KOPT-K1 (cell line): ENCODE measurements at regions not wholly inside any gene's neighbourhood (a gene's known extent, or its start where the extent isn't known, plus 50 kb on each side); places are given as distances from the start of the nearest gene placed in this dataset.

Experiments used
- H3K27ac ChIP-seq: fragments of 200-600 bp; sonication (generic); 2 replicates; pipeline ENCODE4 v1.5.1; 2016; ENCODE audit warnings: antibody characterized with exemption, mild to moderate bottlenecking, low read depth, low read length; ENCODE audit not compliant: poor library complexity, severe bottlenecking
- H3K36me3 ChIP-seq: fragments of 200-600 bp; sonication (generic); 2 replicates; pipeline ENCODE4 v1.5.1; 2017; ENCODE audit warnings: antibody characterized with exemption, mild to moderate bottlenecking, low read length, moderate library complexity; ENCODE audit not compliant: insufficient read depth
- H3K9me3 ChIP-seq: fragments of 200-600 bp; sonication (generic); 2 replicates; pipeline ENCODE4 v1.5.1; 2017; ENCODE audit warnings: antibody characterized with exemption, low read length, mild to moderate bottlenecking; ENCODE audit not compliant: insufficient read depth, poor library complexity, severe bottlenecking

- no peak overlapping the region for H3K27ac ChIP-seq
- no peaks in the 10 kb centered on the region for H3K36me3 ChIP-seq
- H3K9me3 ChIP-seq = no peaks in the 10 kb centered on the region
These were observed 180.7 kb upstream of the PGRMC2 start for GRCh38 chr4:128468123-128468989.

DNA sequence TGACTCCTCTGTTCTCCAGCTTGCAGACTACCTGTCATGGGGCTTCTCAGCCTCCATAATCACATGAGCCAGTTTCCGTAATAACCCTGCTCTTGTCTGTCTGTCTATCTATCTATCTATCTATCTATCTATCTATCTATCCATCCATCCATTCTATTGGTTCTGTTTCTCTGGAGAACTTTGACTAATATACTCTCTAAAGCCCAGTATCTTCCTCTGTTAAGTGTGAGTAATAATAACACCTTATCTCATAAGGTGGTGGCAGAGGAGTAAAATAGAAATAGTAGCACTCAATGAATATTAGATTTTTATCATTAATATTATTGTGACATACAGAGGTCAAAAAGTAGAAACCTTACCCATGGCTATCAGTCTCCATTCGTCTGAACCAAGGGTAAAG is 177.9 kb upstream of the PGRMC2 start:
- Histone ChIP-seq H3K9me3 (no peaks in the 10 kb centered on the region), H3K36me3 (no peaks in the 10 kb centered on the region), H3K27ac (no peak overlapping the region)

- Histone ChIP-seq H3K9me3 (no peaks in the 10 kb centered on the region), H3K36me3 (no peaks in the 10 kb centered on the region), H3K27ac (no peak overlapping the region)
These were observed 175.4 kb upstream of the PGRMC2 start for GRCh38 chr4:128463006-128463405.

DNA sequence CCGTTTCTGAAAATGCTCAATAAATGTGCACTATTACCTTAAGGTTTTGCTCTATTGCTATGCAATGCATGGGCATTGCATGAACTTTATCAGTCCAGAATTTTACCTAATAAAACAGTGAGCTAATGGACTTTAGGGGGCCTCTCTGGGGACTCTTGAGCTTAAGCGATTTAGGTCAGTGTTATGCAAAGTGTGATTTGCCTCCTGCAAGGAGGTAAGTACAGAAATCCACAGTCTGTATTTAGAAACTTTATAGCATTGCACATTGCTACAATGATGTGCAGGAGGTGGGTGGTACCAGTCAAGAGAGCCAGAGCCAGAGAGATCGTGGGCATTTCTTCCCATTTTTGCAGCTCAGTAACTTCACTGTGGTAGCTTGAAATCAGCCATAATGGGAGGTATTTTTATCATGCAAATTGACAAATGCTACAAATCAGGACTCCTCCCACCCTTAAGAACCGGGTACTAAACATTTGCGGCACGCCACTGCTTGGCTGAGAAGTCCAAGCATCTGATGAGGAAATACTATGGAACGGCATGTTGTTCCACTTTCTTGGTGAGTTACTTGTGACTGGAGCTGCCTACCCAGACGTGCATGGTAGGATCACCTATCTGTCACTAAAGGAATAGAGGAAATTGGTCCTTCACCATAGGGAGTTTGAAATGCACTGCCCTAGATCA is 174.6 kb upstream of the PGRMC2 start:
- no peak overlapping the region for H3K27ac ChIP-seq
- no peaks in the 10 kb centered on the region for H3K36me3 ChIP-seq
- no peaks in the 10 kb centered on the region for H3K9me3 ChIP-seq

DNA sequence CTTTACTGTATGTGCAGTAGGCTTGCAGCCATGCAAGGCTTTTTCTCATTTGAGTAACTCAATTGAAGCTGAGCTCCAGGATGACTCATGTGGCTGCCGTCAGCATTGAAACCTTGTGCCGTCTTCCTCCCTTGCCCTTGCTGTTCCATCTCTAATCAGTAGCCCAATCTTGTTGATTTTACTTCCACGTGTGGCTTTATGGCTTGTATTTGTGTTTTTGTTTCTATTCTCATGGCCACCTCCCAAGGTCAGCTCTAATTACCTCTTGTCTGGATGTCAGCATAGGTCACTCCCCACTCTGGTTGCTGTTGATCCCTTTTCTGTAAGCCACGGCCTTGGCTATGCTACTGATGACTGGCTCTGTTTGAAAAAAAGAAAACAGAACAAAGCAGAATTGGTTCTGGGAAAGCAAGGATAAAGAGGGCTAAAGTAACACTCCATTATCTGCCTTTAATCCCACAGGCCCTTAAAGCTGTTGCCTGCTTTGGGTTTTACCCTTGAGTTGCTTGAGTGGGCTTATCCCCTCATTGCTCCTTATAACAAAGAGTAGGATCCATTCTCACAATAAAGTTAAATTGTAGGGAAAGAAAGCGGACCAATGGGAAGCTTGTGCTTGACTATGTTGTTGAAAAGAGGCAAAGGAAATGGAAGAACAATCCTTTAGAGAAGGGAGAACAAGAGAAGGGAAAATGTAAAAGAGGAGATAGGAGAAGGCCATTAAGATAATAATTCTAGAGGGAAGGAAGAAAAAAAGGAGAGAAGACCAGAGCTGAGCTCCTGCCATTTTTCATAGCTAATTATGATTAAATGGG is 173.9 kb upstream of the PGRMC2 start:
- Histone ChIP-seq H3K36me3 (no peaks in the 10 kb centered on the region), H3K27ac (no peak overlapping the region)

DNA sequence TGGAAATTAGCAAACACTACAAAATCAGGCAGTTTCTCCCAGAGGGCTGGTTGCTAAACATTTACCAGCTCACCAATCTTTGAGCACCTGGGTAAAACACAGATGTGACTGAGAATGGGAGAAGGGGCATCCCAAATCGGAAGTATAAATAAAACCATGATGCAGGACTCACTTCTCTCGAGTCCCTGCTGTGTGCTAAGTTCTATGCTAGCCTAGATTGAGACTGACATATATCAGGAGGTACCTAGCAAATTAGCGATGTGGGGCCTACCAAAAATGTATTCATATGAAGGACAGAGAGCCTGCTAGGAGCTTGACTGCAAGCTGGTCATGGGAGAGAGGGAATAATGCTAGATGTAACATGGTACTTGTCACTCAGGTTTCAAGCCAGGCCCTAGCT is 171.9 kb upstream of the PGRMC2 start:
- Histone ChIP-seq H3K27ac (no peak overlapping the region), H3K9me3 (no peaks in the 10 kb centered on the region)

More for the DNA sequence above, 173.9 kb upstream of the PGRMC2 start:
- H3K9me3 ChIP-seq = no peaks in the 10 kb centered on the region

GRCh38 chr4:128458816-128459215 is 171.2 kb upstream of the PGRMC2 start:
- Histone ChIP-seq H3K9me3 (no peaks in the 10 kb centered on the region), H3K36me3 (no peaks in the 10 kb centered on the region), H3K27ac (no peak overlapping the region)

More for the DNA sequence above, 171.9 kb upstream of the PGRMC2 start:
- no peaks in the 10 kb centered on the region for H3K36me3 ChIP-seq

DNA sequence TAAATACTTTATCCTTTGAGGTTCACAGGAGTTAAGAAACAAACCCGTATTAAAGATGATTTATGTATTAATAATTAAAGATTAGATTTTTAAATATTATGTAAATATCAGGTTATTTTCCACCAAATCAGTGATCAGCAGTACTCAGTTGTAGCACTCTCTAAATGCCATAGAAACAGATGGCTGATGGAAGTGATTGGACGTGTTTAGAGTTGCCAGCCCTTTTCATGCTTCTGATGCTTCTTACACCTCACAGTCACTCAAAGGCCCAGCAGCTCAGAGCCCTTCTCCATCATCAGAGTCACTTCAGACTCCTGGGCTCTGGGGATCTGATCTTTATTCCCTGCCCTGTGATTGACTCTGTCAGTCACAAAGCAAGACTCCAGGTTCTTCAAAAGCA is 170.1 kb upstream of the PGRMC2 start:
- no peak overlapping the region for H3K27ac ChIP-seq
- no peaks in the 10 kb centered on the region for H3K9me3 ChIP-seq
- no peaks in the 10 kb centered on the region for H3K36me3 ChIP-seq

DNA sequence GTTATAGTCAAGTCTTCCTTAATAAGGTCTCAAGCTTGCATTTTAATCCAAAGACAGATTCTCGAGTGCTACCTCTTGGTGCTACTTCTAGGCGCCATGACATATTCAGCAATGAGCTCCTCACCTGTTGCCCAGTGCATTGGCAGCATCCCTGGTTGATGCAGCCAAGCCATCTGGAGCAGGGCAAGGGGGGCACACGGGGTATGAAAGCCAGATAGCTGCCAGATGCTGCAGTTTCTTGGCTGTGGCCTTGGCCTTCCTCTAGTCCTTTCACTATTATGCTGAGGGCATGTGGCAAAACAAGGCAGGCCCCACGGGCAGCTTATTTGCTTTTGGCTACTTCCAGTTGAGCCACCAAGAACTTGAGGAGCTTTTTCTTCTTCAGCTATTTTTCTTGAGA is 168.6 kb upstream of the PGRMC2 start:
- no peaks in the 10 kb centered on the region for H3K9me3 ChIP-seq
- no peak overlapping the region for H3K27ac ChIP-seq
- no peaks in the 10 kb centered on the region for H3K36me3 ChIP-seq

DNA sequence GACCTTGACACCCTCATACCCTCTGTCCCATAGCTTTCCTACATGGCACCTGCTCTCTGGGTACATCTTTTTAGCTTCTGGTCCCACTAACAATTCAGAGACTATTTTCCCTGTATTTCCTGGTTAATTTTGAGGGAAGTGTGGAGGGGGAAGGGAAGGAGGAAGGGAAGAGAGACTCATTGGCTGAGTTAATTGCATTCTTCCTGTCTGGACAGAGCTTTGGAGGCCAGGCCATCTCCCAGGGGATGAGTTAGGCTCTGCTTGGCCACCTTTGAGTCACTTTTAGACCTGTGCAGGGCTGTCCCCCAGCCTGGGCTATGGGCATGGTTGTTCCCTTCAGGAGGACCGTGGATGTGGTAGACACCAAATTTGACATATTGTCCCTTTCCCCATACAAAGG is 167.9 kb upstream of the PGRMC2 start:
- Histone ChIP-seq H3K36me3 (no peaks in the 10 kb centered on the region), H3K27ac (no peak overlapping the region), H3K9me3 (no peaks in the 10 kb centered on the region)

DNA sequence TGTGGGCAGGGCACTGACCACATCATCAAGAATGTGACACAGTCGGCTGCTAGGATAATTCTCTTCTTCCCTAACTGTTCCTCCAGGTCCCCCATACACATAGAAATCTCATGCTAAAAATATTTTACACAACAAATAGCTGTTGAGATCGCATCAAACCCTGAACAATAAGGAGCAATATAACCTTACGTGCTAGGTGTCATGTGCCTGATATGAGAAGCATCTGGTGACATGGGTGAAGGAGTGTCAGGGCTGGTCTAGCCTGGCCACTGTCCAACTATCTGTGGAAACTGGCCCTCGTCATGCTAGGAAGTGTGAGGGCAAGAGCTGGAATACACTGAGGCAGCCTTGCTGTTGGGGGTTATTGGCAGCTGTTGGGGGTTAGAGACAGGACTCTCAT is 167.3 kb upstream of the PGRMC2 start:
- H3K27ac ChIP-seq = no peak overlapping the region
- no peaks in the 10 kb centered on the region for H3K9me3 ChIP-seq
- H3K36me3 ChIP-seq = no peaks in the 10 kb centered on the region

- no peaks in the 10 kb centered on the region for H3K36me3 ChIP-seq
- H3K27ac ChIP-seq = no peak overlapping the region
- H3K9me3 ChIP-seq = no peaks in the 10 kb centered on the region
These were observed 166.8 kb upstream of the PGRMC2 start for GRCh38 chr4:128454281-128454871.

- no peak overlapping the region for H3K27ac ChIP-seq
- H3K36me3 ChIP-seq = no peaks in the 10 kb centered on the region
- no peaks in the 10 kb centered on the region for H3K9me3 ChIP-seq
These were observed 164.8 kb upstream of the PGRMC2 start for GRCh38 chr4:128452415-128452814.

DNA sequence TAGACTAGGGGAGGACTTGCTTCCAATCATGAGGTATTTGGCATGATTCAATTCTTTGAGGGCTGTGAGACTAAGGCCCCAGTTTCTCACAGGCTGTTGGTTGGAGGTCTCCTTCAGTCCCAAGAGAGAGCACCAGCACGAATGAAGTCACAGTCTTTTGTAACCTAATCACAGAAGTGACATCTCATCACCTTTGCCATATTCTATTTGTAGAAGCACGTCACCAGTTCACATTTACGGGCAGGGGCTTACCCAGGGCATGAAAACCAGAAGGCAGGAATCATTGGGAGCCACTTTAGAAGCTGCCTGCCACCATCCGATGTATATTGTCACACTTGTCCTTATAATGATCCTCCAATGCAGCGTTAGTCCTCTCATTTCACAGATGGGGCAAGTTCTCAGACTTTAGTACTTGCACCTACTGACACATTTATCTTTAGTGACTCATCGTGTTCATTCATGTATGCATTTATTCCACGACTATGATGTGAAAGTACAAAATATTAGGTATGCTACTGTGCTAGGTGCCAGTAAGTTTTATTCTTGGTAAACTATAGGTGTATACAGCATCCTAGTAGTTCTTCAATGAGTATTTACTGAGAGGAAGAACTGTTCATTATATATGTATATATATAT is 163.8 kb upstream of the PGRMC2 start:
- Histone ChIP-seq H3K36me3 (no peaks in the 10 kb centered on the region), H3K9me3 (no peaks in the 10 kb centered on the region), H3K27ac (no peak overlapping the region)
